Activated naive CD4-positive, alpha-beta T cell treated with anti-CD3 and anti-CD28 coated beads for 36 hours (primary cell): ENCODE measurements at regions not wholly inside any gene's neighbourhood (a gene's known extent, or its start where the extent isn't known, plus 50 kb on each side); places are given as distances from the start of the nearest gene placed in this dataset.
A peak's percentile ranks its signal among the peaks of the same experiment; 100 is the strongest.

ENCODE experiments used
- CTCF ChIA-PET: fragments of 350-600 bp; sonication (Branson Sonifier 250); formaldehyde crosslinking; loops from one replicate; lab custom pipeline; 2021; ENCODE audit warnings: antibody characterized with exemption; lab: Charles Lee
- DNase-seq: peaks from one replicate; pipeline ENCODE4 v3.0.0-alpha.2; 2020
- H3K27ac Mint-ChIP-seq: one replicate; pipeline ENCODE4 v1.8.0; 2021; ENCODE audit warnings: mild to moderate bottlenecking, mixed read lengths
- H3K27me3 Mint-ChIP-seq: one replicate; pipeline ENCODE4 v1.8.0; 2021; ENCODE audit warnings: low read depth, mixed read lengths
- H3K36me3 Mint-ChIP-seq: one replicate; pipeline ENCODE4 v1.8.0; 2021; ENCODE audit warnings: low read depth, mixed read lengths
- H3K4me1 Mint-ChIP-seq: one replicate; pipeline ENCODE4 v1.8.0; 2021; ENCODE audit warnings: low read depth, mixed read lengths
- H3K4me3 Mint-ChIP-seq: one replicate; pipeline ENCODE4 v1.8.0; 2021; ENCODE audit warnings: mild to moderate bottlenecking, moderate library complexity, mixed read lengths
- H3K9me3 Mint-ChIP-seq: one replicate; pipeline ENCODE4 v1.8.0; 2021; ENCODE audit warnings: mixed read lengths
- intact Hi-C: fragments of 100-400 bp; cut with micrococcal nuclease; formaldehyde crosslinking; loops from one replicate; pipeline ENCODE4 v1.15.1; 2023

DNA sequence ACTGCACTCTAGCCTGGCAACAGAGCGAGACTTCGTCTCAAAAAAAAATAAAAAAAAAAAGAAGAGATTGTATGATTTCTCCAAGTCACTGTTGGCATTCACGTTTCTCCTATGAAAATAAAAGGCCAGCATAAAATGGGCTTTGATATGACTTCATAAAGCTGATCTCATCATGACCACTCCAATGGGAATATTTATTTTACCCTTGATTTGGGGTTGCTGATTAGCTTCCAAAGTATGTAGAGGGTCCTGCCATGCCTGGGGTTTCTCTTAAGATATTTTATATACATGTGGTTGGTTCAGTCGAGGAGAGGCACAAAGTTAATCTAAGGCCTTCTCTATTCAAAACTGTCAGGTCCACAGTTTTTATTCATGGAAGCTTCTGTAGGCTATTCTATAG, 247.0 kb upstream of the TNC start:
- Mint-ChIP-seq H3K27ac (no peak overlapping the region), H3K4me3 (no peak overlapping the region), H3K36me3 (no peaks in the 10 kb centered on the region), H3K27me3 (peaks cover 2% of the 10 kb centered on the region), H3K4me1 (no peaks in the 10 kb centered on the region), H3K9me3 (no peaks in the 10 kb centered on the region)
- CTCF ChIA-PET: no interaction called here
- intact Hi-C loops: no loop called here
- DNase-seq: no peak

DNA sequence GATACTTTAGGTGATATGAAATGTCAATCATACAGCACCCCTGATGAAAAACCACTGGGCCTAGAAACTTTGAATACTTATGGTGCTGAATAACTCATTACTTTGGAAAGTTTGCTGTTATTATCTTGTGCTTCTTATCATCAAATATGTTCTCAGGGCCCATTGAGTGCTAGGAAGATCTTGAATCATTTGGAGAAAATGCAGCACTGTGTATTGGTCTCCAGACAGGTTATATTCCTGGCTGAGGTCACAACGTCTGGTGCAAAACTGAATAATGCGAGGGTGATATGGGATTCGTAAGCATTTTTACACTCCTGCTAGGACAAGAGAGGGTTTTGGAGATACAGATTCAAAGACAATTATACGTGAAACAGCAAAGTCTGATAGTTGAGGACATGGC, 249.4 kb upstream of the TNC start:
- Mint-ChIP-seq H3K9me3 (no peaks in the 10 kb centered on the region), H3K36me3 (no peaks in the 10 kb centered on the region), H3K4me3 (no peak overlapping the region), H3K27me3 (peaks cover 7% of the 10 kb centered on the region), H3K27ac (no peak overlapping the region), H3K4me1 (no peaks in the 10 kb centered on the region)
- CTCF ChIA-PET: no interaction called here
- intact Hi-C loops: no loop called here
- DNase-seq: no peak

DNA sequence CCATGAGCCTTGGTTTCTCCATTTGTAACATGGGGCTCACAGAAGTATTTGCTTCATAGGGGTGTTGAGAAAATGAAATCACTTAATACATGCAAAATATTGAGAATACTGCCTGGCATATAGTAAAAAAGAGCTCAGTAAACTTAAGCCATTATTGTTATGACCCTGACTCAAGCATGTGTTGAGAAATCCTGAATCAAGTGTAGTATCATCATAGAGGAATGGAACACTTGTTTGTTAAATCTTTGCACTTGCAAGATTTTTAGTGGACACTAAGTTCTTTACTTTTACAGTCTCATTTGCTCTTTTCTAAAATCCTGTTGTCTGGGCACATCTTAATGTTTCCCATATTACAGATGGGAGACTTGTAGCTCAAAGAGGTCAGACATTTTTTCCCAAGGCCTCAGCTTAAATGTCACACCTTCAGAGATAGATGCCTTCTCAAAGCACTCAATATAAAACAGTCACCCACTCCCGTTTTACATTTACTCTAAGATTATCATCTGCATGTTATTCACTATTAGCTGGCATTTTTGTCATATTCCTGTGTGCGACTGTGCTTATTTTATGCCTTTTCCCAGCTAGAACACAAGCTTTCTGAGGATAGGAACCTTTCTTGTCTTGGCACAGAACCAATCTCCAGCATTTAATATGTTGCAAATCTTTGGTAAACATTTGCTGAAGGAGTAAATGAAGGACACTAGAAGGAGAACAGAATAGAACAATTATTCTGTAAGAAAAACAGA, 250.0 kb upstream of the TNC start:
- peaks cover under 1% of the 10 kb centered on the region for H3K4me1 Mint-ChIP-seq
- H3K9me3 Mint-ChIP-seq: no peaks in the 10 kb centered on the region
- DNase-seq: no peak
- no peak overlapping the region for H3K4me3 Mint-ChIP-seq
- CTCF ChIA-PET: interaction anchor here (0.6 kb wide), 1 partner anchor 222 kb away, joined by 3 read pairs; no protein-coding TSS in a partner anchor
- no peaks in the 10 kb centered on the region for H3K36me3 Mint-ChIP-seq
- intact Hi-C loops: no loop called here
- no peak overlapping the region for H3K27ac Mint-ChIP-seq
- peaks cover 7% of the 10 kb centered on the region for H3K27me3 Mint-ChIP-seq

DNA sequence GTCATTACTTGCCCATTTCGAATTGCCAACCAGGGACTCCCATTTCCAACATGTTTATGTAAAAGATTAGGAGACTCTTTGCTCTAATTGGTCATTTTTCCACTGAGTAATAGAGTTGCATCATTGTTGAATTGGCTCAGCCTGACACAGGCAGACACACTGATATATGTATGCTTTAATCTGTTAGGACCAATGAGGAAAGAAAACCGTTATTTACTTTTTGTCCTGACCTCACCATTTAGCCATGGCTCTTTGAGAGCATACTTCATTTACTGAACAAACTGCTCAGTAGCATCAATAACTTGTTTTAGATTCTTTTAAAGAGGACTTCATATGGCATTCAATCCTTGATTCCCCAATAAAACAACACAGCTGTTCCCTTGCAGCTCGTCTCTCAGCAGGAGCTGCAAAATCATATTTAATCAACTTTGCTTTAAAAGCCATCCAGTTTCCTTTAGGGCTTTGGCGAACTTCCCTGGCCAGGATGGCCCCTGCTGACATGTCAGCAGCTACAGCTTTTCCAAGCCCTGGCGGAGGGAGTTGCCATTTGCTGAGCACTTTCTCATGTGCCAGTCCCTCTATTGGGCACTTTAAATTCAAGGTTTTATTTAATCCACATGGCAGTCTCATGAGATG, 251.5 kb upstream of the TNC start:
- peaks cover 3% of the 10 kb centered on the region for H3K4me1 Mint-ChIP-seq
- no peak overlapping the region for H3K27ac Mint-ChIP-seq
- CTCF ChIA-PET: no interaction called here
- intact Hi-C loops: no loop called here
- no peak for DNase-seq
- no peaks in the 10 kb centered on the region for H3K9me3 Mint-ChIP-seq
- no peak overlapping the region for H3K4me3 Mint-ChIP-seq
- peaks cover 7% of the 10 kb centered on the region for H3K27me3 Mint-ChIP-seq
- no peaks in the 10 kb centered on the region for H3K36me3 Mint-ChIP-seq

DNA sequence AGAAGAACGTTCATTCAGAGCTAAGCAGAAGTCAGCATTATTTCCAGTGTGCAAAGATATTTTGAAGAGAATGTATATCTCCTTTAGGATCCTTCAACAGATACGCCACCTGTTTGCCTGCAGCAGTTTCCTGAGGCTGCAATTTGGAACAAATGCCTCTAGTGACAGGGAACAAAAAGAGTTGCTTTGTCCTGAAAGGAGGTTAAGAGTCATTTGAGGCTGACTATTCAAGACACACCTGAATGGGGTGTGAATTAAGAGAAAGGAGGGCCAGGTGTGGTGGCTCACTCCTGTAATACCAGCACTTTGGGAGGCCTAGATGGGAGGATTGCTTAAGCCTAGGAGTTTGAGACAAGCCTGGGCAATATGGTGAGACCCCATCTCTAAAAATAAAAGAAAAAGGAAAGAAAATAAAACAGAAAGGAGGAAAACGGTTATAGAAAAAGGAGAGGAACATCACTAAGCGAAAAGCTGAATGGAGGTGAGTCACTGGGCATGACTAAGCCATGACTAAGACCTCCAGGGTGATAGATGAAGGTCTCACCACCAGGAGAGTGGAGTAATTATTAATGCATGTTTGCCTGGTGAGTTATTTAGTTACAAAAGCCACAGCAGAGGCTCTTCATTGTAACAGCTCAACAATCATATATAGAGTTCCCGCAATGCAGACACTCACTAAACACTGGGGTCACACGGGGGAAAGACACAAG, 255.2 kb upstream of the TNC start:
- Mint-ChIP-seq H3K27me3 (peaks cover 5% of the 10 kb centered on the region), H3K27ac (no peak overlapping the region), H3K36me3 (no peaks in the 10 kb centered on the region), H3K9me3 (no peaks in the 10 kb centered on the region), H3K4me1 (peaks cover 3% of the 10 kb centered on the region), H3K4me3 (no peak overlapping the region)
- DNase-seq: peak; percentile 43
- intact Hi-C loops: no loop called here
- CTCF ChIA-PET: no interaction called here

DNA sequence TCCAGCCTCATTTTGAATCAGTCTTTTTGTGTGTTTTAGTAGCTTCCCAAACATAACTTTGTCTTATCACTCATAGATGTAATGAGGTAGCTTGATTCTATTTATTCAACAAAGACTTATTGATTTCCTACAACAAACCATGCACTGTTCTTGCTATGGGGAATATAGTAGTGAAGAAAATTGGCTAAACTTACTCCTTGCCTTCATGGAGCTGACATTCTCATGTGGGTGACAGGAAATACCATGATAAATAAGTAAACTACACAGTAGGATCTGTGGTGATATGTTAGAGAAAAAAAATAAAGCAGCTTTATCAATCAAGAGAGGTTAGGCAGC, 255.7 kb upstream of the TNC start:
- no peaks in the 10 kb centered on the region for H3K36me3 Mint-ChIP-seq
- H3K27ac Mint-ChIP-seq: no peak overlapping the region
- H3K27me3 Mint-ChIP-seq: peaks cover 5% of the 10 kb centered on the region
- CTCF ChIA-PET: no interaction called here
- no peaks in the 10 kb centered on the region for H3K9me3 Mint-ChIP-seq
- intact Hi-C loops: no loop called here
- no peak overlapping the region for H3K4me3 Mint-ChIP-seq
- DNase-seq: no peak
- peaks cover 3% of the 10 kb centered on the region for H3K4me1 Mint-ChIP-seq

DNA sequence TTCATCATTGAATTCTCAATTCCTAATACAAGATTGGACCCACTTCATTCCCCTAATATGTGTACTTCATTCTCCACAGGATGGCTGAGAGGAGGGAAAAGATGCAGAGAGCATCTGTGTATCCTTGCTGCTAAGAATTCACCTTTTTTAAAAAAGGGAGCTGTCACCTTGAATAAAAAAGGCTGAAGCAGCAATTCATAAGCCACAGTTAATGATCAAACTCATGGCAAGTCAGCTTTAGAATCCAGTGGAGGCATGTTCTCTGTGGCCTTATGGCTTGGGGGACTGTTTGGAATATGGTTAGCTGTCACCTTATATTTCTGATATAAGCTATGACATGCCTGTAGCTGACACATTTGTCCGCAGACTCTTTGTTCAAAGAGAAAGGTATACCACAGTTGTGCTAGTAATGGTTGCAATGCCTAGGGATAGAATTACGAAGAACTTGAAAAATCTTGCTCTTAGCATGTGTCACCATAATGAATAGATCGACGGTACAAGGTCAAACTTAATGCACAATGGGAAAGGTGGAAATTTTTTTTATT, 256.8 kb upstream of the TNC start:
- CTCF ChIA-PET: interaction anchor here (0.7 to 1.0 kb wide), 2 partner anchors 219 to 261 kb away, joined by 3 read pairs; no protein-coding TSS in a partner anchor

DNA sequence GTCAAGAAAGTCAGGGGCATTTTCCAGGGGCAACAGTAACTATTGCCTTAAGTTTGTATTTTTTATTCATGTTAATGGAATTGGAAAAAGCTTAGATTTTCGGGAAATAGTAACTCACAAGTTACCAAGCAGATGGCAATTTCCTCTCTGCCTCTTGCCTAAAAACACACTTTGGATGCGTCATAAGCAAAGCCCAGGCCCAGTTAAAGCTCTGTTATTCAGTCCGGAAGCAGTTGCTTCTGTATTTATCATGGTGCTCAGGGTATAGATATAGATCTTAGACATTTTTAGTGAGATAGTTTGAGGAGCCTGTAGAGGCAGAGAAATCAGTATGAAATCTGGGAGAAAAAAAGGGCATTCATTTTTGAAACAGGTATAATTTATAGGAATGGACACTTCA, 260.3 kb upstream of the TNC start:
- H3K4me3 Mint-ChIP-seq: no peak overlapping the region
- H3K27me3 Mint-ChIP-seq: no peaks in the 10 kb centered on the region
- DNase-seq: no peak
- H3K27ac Mint-ChIP-seq: no peak overlapping the region
- intact Hi-C loops: no loop called here
- no peaks in the 10 kb centered on the region for H3K36me3 Mint-ChIP-seq
- no peaks in the 10 kb centered on the region for H3K4me1 Mint-ChIP-seq
- CTCF ChIA-PET: interaction anchor here (0.7 kb wide), 1 partner anchor 94 kb away, joined by 3 read pairs; no protein-coding TSS in a partner anchor
- peaks cover 5% of the 10 kb centered on the region for H3K9me3 Mint-ChIP-seq

More for the DNA sequence above, 256.8 kb upstream of the TNC start:
- no peaks in the 10 kb centered on the region for H3K36me3 Mint-ChIP-seq
- H3K9me3 Mint-ChIP-seq: no peaks in the 10 kb centered on the region
- no peak overlapping the region for H3K27ac Mint-ChIP-seq
- H3K4me1 Mint-ChIP-seq: peaks cover 3% of the 10 kb centered on the region
- intact Hi-C loops: no loop called here
- H3K4me3 Mint-ChIP-seq: no peak overlapping the region
- peaks cover 5% of the 10 kb centered on the region for H3K27me3 Mint-ChIP-seq
- no peak for DNase-seq

DNA sequence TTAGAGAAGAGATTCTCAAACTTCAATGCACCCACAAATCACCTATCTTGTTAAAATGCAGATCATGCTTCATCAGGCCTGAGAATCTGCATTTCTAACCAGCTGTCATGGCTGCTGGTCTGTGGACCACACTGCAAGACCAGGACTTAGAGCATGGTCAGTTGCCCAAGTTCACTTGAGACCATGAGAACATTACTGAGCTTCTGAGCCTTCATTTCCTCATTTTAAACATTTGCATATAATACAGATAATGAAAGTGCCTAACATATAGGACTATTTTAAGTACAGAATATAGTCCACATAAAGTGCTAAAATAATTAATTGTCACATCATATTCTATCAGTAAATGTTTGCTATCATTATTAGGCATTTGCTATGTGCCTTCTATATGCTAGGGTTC, 260.8 kb upstream of the TNC start:
- DNase-seq: no peak
- CTCF ChIA-PET: interaction anchor here (0.7 kb wide), 1 partner anchor 93 kb away, joined by 3 read pairs; no protein-coding TSS in a partner anchor
- no peaks in the 10 kb centered on the region for H3K36me3 Mint-ChIP-seq
- intact Hi-C loops: no loop called here
- no peaks in the 10 kb centered on the region for H3K4me1 Mint-ChIP-seq
- peaks cover 10% of the 10 kb centered on the region for H3K9me3 Mint-ChIP-seq
- no peak overlapping the region for H3K4me3 Mint-ChIP-seq
- peaks cover 2% of the 10 kb centered on the region for H3K27me3 Mint-ChIP-seq
- H3K27ac Mint-ChIP-seq: no peak overlapping the region

DNA sequence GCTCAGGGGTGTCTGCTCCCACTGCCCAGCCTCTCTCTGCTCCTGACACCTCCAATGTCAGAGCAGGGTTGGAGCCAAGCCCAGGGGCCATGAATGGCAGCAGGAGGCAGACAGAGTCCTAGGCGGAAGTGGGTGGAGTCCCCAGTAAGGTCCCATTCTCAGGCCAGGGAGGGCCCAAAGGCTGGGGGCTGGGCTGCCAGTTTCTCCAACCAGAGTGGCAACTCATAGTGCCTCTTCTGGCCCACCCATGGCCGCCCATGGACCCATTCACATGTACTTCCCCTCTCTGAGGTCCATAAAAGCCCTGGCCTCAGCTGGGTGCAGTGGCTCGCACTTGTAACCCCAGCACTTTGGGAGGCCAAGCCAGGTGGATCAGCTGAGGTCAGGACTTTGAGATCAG, 261.8 kb upstream of the TNC start:
- Mint-ChIP-seq H3K4me3 (no peak overlapping the region), H3K27me3 (peaks cover 6% of the 10 kb centered on the region), H3K36me3 (no peaks in the 10 kb centered on the region), H3K27ac (no peak overlapping the region), H3K9me3 (peaks cover 10% of the 10 kb centered on the region), H3K4me1 (no peaks in the 10 kb centered on the region)
- CTCF ChIA-PET: no interaction called here
- intact Hi-C loops: no loop called here
- no peak for DNase-seq

DNA sequence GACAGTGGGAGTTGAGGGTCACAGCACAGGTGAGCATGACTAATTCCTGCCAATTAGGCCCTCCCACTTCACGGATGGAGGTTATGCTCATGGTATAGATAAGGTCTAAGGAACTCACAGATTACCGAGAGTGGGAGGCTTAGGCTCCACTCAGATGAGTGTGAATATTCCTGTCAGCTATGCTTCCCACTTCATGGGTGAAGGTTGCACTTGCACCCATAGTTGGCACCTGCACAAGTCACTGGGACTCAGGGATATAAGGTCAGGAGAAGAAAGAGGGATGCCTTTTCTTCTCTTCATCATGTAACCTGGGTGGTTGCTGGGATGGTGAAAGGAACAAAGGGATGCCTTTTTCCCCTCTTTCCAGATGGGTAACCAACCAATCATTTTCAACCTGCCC, 264.9 kb upstream of the TNC start:
- Mint-ChIP-seq H3K36me3 (no peaks in the 10 kb centered on the region), H3K27me3 (peaks cover 7% of the 10 kb centered on the region), H3K4me3 (no peak overlapping the region), H3K27ac (no peak overlapping the region), H3K9me3 (peaks cover 10% of the 10 kb centered on the region), H3K4me1 (no peaks in the 10 kb centered on the region)
- CTCF ChIA-PET: no interaction called here
- DNase-seq: no peak
- intact Hi-C loops: no loop called here

DNA sequence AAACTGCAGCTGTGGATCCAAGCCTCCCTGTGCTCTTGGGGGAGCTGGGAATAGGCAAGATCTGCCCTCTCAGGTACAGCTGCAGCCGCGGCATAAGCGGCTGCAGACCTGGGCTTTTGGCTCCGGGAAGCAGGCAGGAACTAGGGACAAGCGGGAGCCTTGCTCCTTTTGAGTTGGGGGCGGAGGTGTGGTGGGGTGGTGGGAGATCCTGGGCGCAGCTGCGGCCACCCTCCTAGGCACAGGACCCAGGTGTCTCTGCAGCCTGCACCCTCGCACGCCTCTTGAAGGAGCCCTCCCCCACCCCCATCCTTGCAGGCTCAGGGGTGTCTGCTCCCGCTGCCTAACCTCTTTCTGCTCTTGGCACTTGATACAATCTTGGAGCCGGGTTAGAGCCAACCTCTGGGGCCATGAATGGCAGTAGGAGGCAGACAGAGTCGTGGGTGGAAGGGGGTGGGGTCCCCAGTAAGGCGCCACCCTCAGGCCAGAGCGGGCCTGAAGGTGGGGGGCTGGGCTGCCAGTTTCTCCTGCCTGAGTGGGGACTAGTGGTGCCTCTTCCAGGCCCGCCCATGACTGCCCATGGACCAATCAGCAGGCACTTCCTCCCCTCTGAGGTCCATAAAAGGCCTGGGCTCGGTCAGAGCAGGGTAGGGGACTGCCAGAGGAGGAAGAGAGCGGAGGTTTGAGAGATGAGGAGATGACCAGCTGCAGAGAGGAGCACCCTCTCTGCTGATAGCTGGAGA, 267.6 kb upstream of the TNC start:
- peaks cover 7% of the 10 kb centered on the region for H3K27me3 Mint-ChIP-seq
- CTCF ChIA-PET: no interaction called here
- H3K9me3 Mint-ChIP-seq: peaks cover 10% of the 10 kb centered on the region
- intact Hi-C loops: no loop called here
- H3K4me1 Mint-ChIP-seq: no peaks in the 10 kb centered on the region
- H3K4me3 Mint-ChIP-seq: no peak overlapping the region
- H3K36me3 Mint-ChIP-seq: no peaks in the 10 kb centered on the region
- DNase-seq: no peak
- H3K27ac Mint-ChIP-seq: no peak overlapping the region
